ENCODE measurements at regions not wholly inside any gene's neighbourhood (a gene's known extent, or its start where the extent isn't known, plus 50 kb on each side); places are given as distances from the start of the nearest gene placed in this dataset.

- TF ChIP-seq CTCF (conservative IDR thresholded peaks at IDR 0.05; ENCODE audit: low read depth in 2 of 2), result no peak
- no peak for TF ChIP-seq ZNF114 (CRISPR knock-in tag; IDR thresholded peaks at IDR 0.05)
- no peak for TF ChIP-seq CREB1 (CRISPR knock-in tag; IDR thresholded peaks at IDR 0.05; ENCODE audit: low read depth)
- TF ChIP-seq EZH2phosphoT487 (IDR thresholded peaks at IDR 0.05; ENCODE audit: unreplicated experiment), result no peak
- no peak for TF ChIP-seq EZH2 (IDR thresholded peaks at IDR 0.05; ENCODE audit: low read depth, unreplicated experiment)
- TF ChIP-seq JUNB (IDR thresholded peaks at IDR 0.05; ENCODE audit: unreplicated experiment), result no peak
- TF ChIP-seq NANOG (IDR thresholded peaks at IDR 0.05; ENCODE audit: borderline replicate concordance), result no peak
- no peak for TF ChIP-seq ZNF331 (CRISPR knock-in tag; IDR thresholded peaks at IDR 0.05; ENCODE audit: low read depth)
These were observed 72.4 kb upstream of the KLHL13 start (continued) for GRCh38 chrX:118189000-118189399.

GRCh38 chrX:118189628-118190027, 73.0 kb upstream of the KLHL13 start:
- DNase-seq (ENCODE audit: low spot score) (peak; percentile 11), ATAC-seq (peak; percentile 71)
- Histone ChIP-seq H3K4me2 (no peak overlapping the region), H3K36me3 (ENCODE audit: insufficient read depth) (no peaks in the 10 kb centered on the region), H3F3A (replicated peaks; ENCODE audit: low read depth) (no peaks in the 10 kb centered on the region), H2AFZ (no peak overlapping the region), H4K20me1 (replicated peaks; ENCODE audit: insufficient read depth) (no peaks in the 10 kb centered on the region), H3K27me3 (ENCODE audit: insufficient read depth) (no peaks in the 10 kb centered on the region), H3K4me1 (ENCODE audit: insufficient read depth) (no peaks in the 10 kb centered on the region), H3K79me2 (replicated peaks; ENCODE audit: insufficient read depth) (no peaks in the 10 kb centered on the region), H3K4me3 (no peak overlapping the region), H3K27ac (ENCODE audit: low read depth) (no peak overlapping the region), H3K9me2 (ENCODE audit: insufficient read depth) (no peaks in the 10 kb centered on the region)
- no peaks in the 10 kb centered on the region for H3K9me3 Mint-ChIP-seq
- H3K27me3 Mint-ChIP-seq (ENCODE audit: insufficient read depth, low read depth, poor library complexity), result peaks cover 2% of the 10 kb centered on the region
- H3K36me3 Mint-ChIP-seq (ENCODE audit: low read depth), result no peaks in the 10 kb centered on the region
- no peaks in the 10 kb centered on the region for H3K4me1 Mint-ChIP-seq
- H3K27ac Mint-ChIP-seq, result no peak overlapping the region
- no peak overlapping the region for H3K4me3 Mint-ChIP-seq
- TF ChIP-seq ZNF462 (CRISPR knock-in tag; IDR thresholded peaks at IDR 0.05) (no peak), EZH2 (IDR thresholded peaks at IDR 0.05; ENCODE audit: low read depth, unreplicated experiment) (no peak), JUNB (IDR thresholded peaks at IDR 0.05; ENCODE audit: unreplicated experiment) (no peak), POLR2AphosphoS5 (IDR thresholded peaks at IDR 0.05; ENCODE audit: low read depth) (no peak)

All from GM23338 (cell line).